Caco-2 (cell line): ENCODE measurements at regions not wholly inside any gene's neighbourhood (a gene's known extent, or its start where the extent isn't known, plus 50 kb on each side); places are given as distances from the start of the nearest gene placed in this dataset.

Experiments used
- BruUV-seq: library from RNA; stranded (reverse); fragments of 400-500 nt; replicated peaks from 2 replicates; lab custom pipeline; 2021; lab: Mats Ljungman, UMichigan
- CTCF ChIA-PET: fragments of 300-600 bp; sonication (Branson Sonifier 250); formaldehyde crosslinking; loops from one replicate; lab custom pipeline; 2022; ENCODE audit warnings: antibody characterized with exemption; lab: Charles Lee
- POLR2A ChIA-PET: fragments of 300-600 bp; sonication (Branson Sonifier 250); formaldehyde crosslinking; loops from one replicate; lab custom pipeline; 2022; ENCODE audit warnings: antibody characterized with exemption; lab: Charles Lee
- DNase-seq, 2 experiments: peaks; one replicate each; pipeline versions ENCODE4 v3.0.0 to v3.0.0-alpha.2; 2020 to 2022
- H3K27me3 ChIP-seq: replicated peaks from 2 replicates; pipeline ENCODE4 v1.6.0; 2011; ENCODE audit warnings: low read length; ENCODE audit not compliant: control insufficient read depth, insufficient read depth
- H3K36me3 ChIP-seq: 2 replicates; pipeline ENCODE4 v1.5.1; 2011; ENCODE audit warnings: low read length; ENCODE audit not compliant: control insufficient read depth, insufficient read depth
- H3K4me1 ChIP-seq: fragments of 250-450 bp; sonication (Bioruptor Pico); 2 replicates; pipeline ENCODE4 v1.5.1; 2020; ENCODE audit warnings: mild to moderate bottlenecking
- H3K4me3 ChIP-seq: 2 replicates; pipeline ENCODE4 v1.5.1; 2011; ENCODE audit warnings: low read depth, mild to moderate bottlenecking, control low read depth, low read length
- H3K9me3 ChIP-seq: fragments of 250-450 bp; sonication (Bioruptor Pico); 2 replicates; pipeline ENCODE4 v1.5.1; 2020; ENCODE audit warnings: mild to moderate bottlenecking, moderate library complexity
- H3K27ac Mint-ChIP-seq: one replicate; pipeline ENCODE4 v1.8.0; 2022; ENCODE audit warnings: mixed read lengths; ENCODE audit not compliant: unreplicated experiment
- H3K27me3 Mint-ChIP-seq: one replicate; pipeline ENCODE4 v1.8.0; 2022; ENCODE audit warnings: mixed read lengths; ENCODE audit not compliant: insufficient read depth, unreplicated experiment
- H3K36me3 Mint-ChIP-seq: one replicate; pipeline ENCODE4 v1.8.0; 2022; ENCODE audit warnings: mild to moderate bottlenecking, mixed read lengths; ENCODE audit not compliant: insufficient read depth, unreplicated experiment
- H3K4me1 Mint-ChIP-seq: one replicate; pipeline ENCODE4 v1.8.0; 2022; ENCODE audit warnings: low read depth, mixed read lengths; ENCODE audit not compliant: unreplicated experiment
- H3K4me3 Mint-ChIP-seq: one replicate; pipeline ENCODE4 v1.8.0; 2022; ENCODE audit warnings: mild to moderate bottlenecking, moderate library complexity, mixed read lengths; ENCODE audit not compliant: unreplicated experiment
- H3K9me3 Mint-ChIP-seq: one replicate; pipeline ENCODE4 v1.8.0; 2022; ENCODE audit warnings: mixed read lengths; ENCODE audit not compliant: unreplicated experiment
- CTCF ChIP-seq, 2 experiments: fragments of 200-600 bp in 1 of 2; IDR thresholded peaks; 1 replicate in 1 of 2; 2 replicates in 1 of 2; pipeline versions ENCODE4 v1.5.1 to v1.8.0; 2011 to 2022; ENCODE audit warnings: antibody characterized with exemption in 1 of 2, control low read depth in 1 of 2, inconsistent platforms in 1 of 2, low read depth in 1 of 2, low read length in 1 of 2, mild to moderate bottlenecking in 1 of 2, moderate library complexity in 1 of 2; ENCODE audit not compliant: insufficient read depth in 1 of 2, severe bottlenecking in 1 of 2, unreplicated experiment in 1 of 2
- intact Hi-C: fragments of 100-400 bp; cut with micrococcal nuclease; formaldehyde crosslinking; loops from one replicate; pipeline ENCODE4 v1.10.0; 2022; ENCODE audit not compliant: unreplicated experiment

- Mint-ChIP-seq H3K27me3 (no peaks in the 10 kb centered on the region), H3K9me3 (peaks cover 13% of the 10 kb centered on the region), H3K27ac (peak overlapping the region; percentile 98), H3K4me3 (peak overlapping the region; percentile 65), H3K36me3 (peaks cover 15% of the 10 kb centered on the region), H3K4me1 (peaks cover 74% of the 10 kb centered on the region)
- intact Hi-C loops = loop anchor here (2.0 to 5.0 kb wide), 3 partner anchors 57 to 424 kb away; no protein-coding TSS in a partner anchor
- ChIA-PET CTCF (no interaction called here), POLR2A (no interaction called here)
- peaks cover 75% of the 10 kb centered on the region for H3K4me1 ChIP-seq
- no peaks in the 10 kb centered on the region for H3K9me3 ChIP-seq
- H3K27me3 ChIP-seq = no peaks in the 10 kb centered on the region
- TF ChIP-seq CTCF (IDR thresholded peaks at IDR 0.05; ENCODE audit: insufficient read depth in 1 of 2, low read depth in 1 of 2, low read length in 1 of 2, severe bottlenecking in 1 of 2, unreplicated experiment in 1 of 2) = no peak
- DNase-seq = no peak
- no TSS peak for BruUV-seq
- no peaks in the 10 kb centered on the region for H3K36me3 ChIP-seq
- H3K4me3 ChIP-seq = no peak overlapping the region
Observed at GRCh38 chr6:113353392-113353791, 503.8 kb upstream of the MARCKS start.

- Mint-ChIP-seq H3K4me1 (peaks cover 72% of the 10 kb centered on the region), H3K9me3 (peaks cover 13% of the 10 kb centered on the region), H3K36me3 (peaks cover 15% of the 10 kb centered on the region), H3K27me3 (no peaks in the 10 kb centered on the region), H3K27ac (no peak overlapping the region), H3K4me3 (no peak overlapping the region)
- no peak for TF ChIP-seq CTCF (IDR thresholded peaks at IDR 0.05; ENCODE audit: insufficient read depth in 1 of 2, low read depth in 1 of 2, low read length in 1 of 2, severe bottlenecking in 1 of 2, unreplicated experiment in 1 of 2)
- no peak for DNase-seq
- ChIA-PET CTCF (no interaction called here), POLR2A (no interaction called here)
- Histone ChIP-seq H3K27me3 (no peaks in the 10 kb centered on the region), H3K4me1 (peaks cover 75% of the 10 kb centered on the region), H3K9me3 (no peaks in the 10 kb centered on the region), H3K36me3 (no peaks in the 10 kb centered on the region), H3K4me3 (no peak overlapping the region)
- intact Hi-C loops = loop anchor here (5.0 kb wide), 2 partner anchors 173 to 423 kb away; no protein-coding TSS in a partner anchor
- BruUV-seq = no TSS peak
Observed at GRCh38 chr6:113354204-113354895, 502.8 kb upstream of the MARCKS start.

- POLR2A ChIA-PET = no interaction called here
- H3K9me3 Mint-ChIP-seq = peaks cover 13% of the 10 kb centered on the region
- Histone ChIP-seq H3K4me3 (no peak overlapping the region), H3K4me1 (peaks cover 71% of the 10 kb centered on the region), H3K36me3 (no peaks in the 10 kb centered on the region), H3K9me3 (no peaks in the 10 kb centered on the region), H3K27me3 (no peaks in the 10 kb centered on the region)
- no peaks in the 10 kb centered on the region for H3K27me3 Mint-ChIP-seq
- H3K27ac Mint-ChIP-seq = peak overlapping the region; percentile 90
- intact Hi-C loops = loop anchor here (1.0 kb wide), 1 partner anchor 77 kb away; no protein-coding TSS in a partner anchor
- H3K4me3 Mint-ChIP-seq = peak overlapping the region; percentile 62
- peaks cover 58% of the 10 kb centered on the region for H3K4me1 Mint-ChIP-seq
- CTCF ChIA-PET = interaction anchor here (0.6 to 1.1 kb wide), 3 partner anchors 9 to 313 kb away, joined by 4 to 6 read pairs (median 5); no protein-coding TSS in a partner anchor
- no peak for TF ChIP-seq CTCF (IDR thresholded peaks at IDR 0.05; ENCODE audit: insufficient read depth in 1 of 2, low read depth in 1 of 2, low read length in 1 of 2, severe bottlenecking in 1 of 2, unreplicated experiment in 1 of 2)
- peaks cover 15% of the 10 kb centered on the region for H3K36me3 Mint-ChIP-seq
- DNase-seq = peak; percentile 54 to 63
- BruUV-seq = no TSS peak
Observed at GRCh38 chr6:113356139-113356538, 501.0 kb upstream of the MARCKS start.
